ENCODE measurements at regions not wholly inside any gene's neighbourhood (a gene's known extent, or its start where the extent isn't known, plus 50 kb on each side); places are given as distances from the start of the nearest gene placed in this dataset.
A peak's percentile ranks its signal among the peaks of the same experiment; 100 is the strongest.
"Not testable (repeated sequence)": the region's sequence is repeated elsewhere in the genome, so short reads cannot be mapped to it uniquely, and the experiment has no call there.

GRCh38 chr10:28909875-28910274 lies 232.6 kb downstream of the BAMBI start:
- H3K9me3 Mint-ChIP-seq = no peaks in the 10 kb centered on the region
- no peak for DNase-seq
- peaks cover 10% of the 10 kb centered on the region for H3K27me3 Mint-ChIP-seq (ENCODE audit: insufficient read depth)
- H3K36me3 Mint-ChIP-seq (ENCODE audit: low read depth) = no peaks in the 10 kb centered on the region
- peaks cover 14% of the 10 kb centered on the region for H3K4me1 Mint-ChIP-seq (ENCODE audit: low read depth)
- no peak for TF ChIP-seq CTCF (IDR thresholded peaks at IDR 0.05)
- no peak overlapping the region for H3K4me3 Mint-ChIP-seq
- no peak overlapping the region for H3K27ac Mint-ChIP-seq

GRCh38 chr10:28910956-28911355 lies 233.6 kb downstream of the BAMBI start:
- Mint-ChIP-seq H3K36me3 (ENCODE audit: low read depth) (no peaks in the 10 kb centered on the region), H3K4me1 (ENCODE audit: low read depth) (peaks cover 11% of the 10 kb centered on the region), H3K9me3 (no peaks in the 10 kb centered on the region), H3K27ac (no peak overlapping the region), H3K4me3 (no peak overlapping the region), H3K27me3 (ENCODE audit: insufficient read depth) (peaks cover 9% of the 10 kb centered on the region)
- DNase-seq = peak; percentile 4
- no peak for TF ChIP-seq CTCF (IDR thresholded peaks at IDR 0.05)

- not testable (repeated sequence) for H3K4me3 Mint-ChIP-seq; H3K27ac Mint-ChIP-seq; H3K27me3 Mint-ChIP-seq (ENCODE audit: insufficient read depth); H3K36me3 Mint-ChIP-seq (ENCODE audit: low read depth); H3K9me3 Mint-ChIP-seq; H3K4me1 Mint-ChIP-seq (ENCODE audit: low read depth); DNase-seq
Measured at GRCh38 chr10:28911511-28911910, 234.2 kb downstream of the BAMBI start.

GRCh38 chr10:28912017-28912783 lies 234.9 kb downstream of the BAMBI start:
- no peaks in the 10 kb centered on the region for H3K36me3 Mint-ChIP-seq (ENCODE audit: low read depth)
- H3K27ac Mint-ChIP-seq = no peak overlapping the region
- no peaks in the 10 kb centered on the region for H3K4me1 Mint-ChIP-seq (ENCODE audit: low read depth)
- H3K4me3 Mint-ChIP-seq = no peak overlapping the region
- H3K9me3 Mint-ChIP-seq = no peaks in the 10 kb centered on the region
- peaks cover 3% of the 10 kb centered on the region for H3K27me3 Mint-ChIP-seq (ENCODE audit: insufficient read depth)
- TF ChIP-seq CTCF (IDR thresholded peaks at IDR 0.05) = no peak
- DNase-seq = no peak

GRCh38 chr10:28913436-28914237 lies 236.3 kb downstream of the BAMBI start:
- Mint-ChIP-seq H3K4me3 (no peak overlapping the region), H3K36me3 (ENCODE audit: low read depth) (no peaks in the 10 kb centered on the region), H3K27me3 (ENCODE audit: insufficient read depth) (peaks cover 1% of the 10 kb centered on the region; the same call in 1 of the 2 replicates), H3K9me3 (no peaks in the 10 kb centered on the region), H3K4me1 (ENCODE audit: low read depth) (no peaks in the 10 kb centered on the region), H3K27ac (no peak overlapping the region)
- DNase-seq = no peak
- no peak for TF ChIP-seq CTCF (IDR thresholded peaks at IDR 0.05)

- no peak overlapping the region for H3K4me3 Mint-ChIP-seq
- H3K4me1 Mint-ChIP-seq (ENCODE audit: low read depth) = no peaks in the 10 kb centered on the region
- no peak overlapping the region for H3K27ac Mint-ChIP-seq
- H3K9me3 Mint-ChIP-seq = peaks cover 3% of the 10 kb centered on the region; the same call in 1 of the 2 replicates
- H3K36me3 Mint-ChIP-seq (ENCODE audit: low read depth) = no peaks in the 10 kb centered on the region
- no peaks in the 10 kb centered on the region; the same call in 1 of the 2 replicates for H3K27me3 Mint-ChIP-seq (ENCODE audit: insufficient read depth)
- no peak for TF ChIP-seq CTCF (IDR thresholded peaks at IDR 0.05)
- no peak for DNase-seq
Measured at GRCh38 chr10:28914701-28915100, 237.4 kb downstream of the BAMBI start.

Measured in HFFc6 (cell line).